ENCODE measurements at regions not wholly inside any gene's neighbourhood (a gene's known extent, or its start where the extent isn't known, plus 50 kb on each side); places are given as distances from the start of the nearest gene placed in this dataset.

GRCh38 chr2:154945984-154946383 is 247.5 kb downstream of the KCNJ3 start:
- no peak for TF ChIP-seq CTCF (IDR thresholded peaks at IDR 0.05; ENCODE audit: unreplicated experiment in 3 of 3)
- Mint-ChIP-seq H3K9me3 (no peaks in the 10 kb centered on the region), H3K27me3 (ENCODE audit: low read depth) (no peaks in the 10 kb centered on the region), H3K27ac (no peak overlapping the region), H3K4me1 (no peaks in the 10 kb centered on the region), H3K36me3 (ENCODE audit: low read depth) (no peaks in the 10 kb centered on the region), H3K4me3 (no peak overlapping the region)

GRCh38 chr2:154941379-154941778 is 242.9 kb downstream of the KCNJ3 start:
- TF ChIP-seq CTCF (IDR thresholded peaks at IDR 0.05; ENCODE audit: unreplicated experiment in 3 of 3), result no peak
- no peaks in the 10 kb centered on the region for H3K4me1 Mint-ChIP-seq
- H3K27me3 Mint-ChIP-seq (ENCODE audit: low read depth), result no peaks in the 10 kb centered on the region
- H3K4me3 Mint-ChIP-seq, result no peak overlapping the region
- no peaks in the 10 kb centered on the region for H3K9me3 Mint-ChIP-seq
- no peaks in the 10 kb centered on the region for H3K36me3 Mint-ChIP-seq (ENCODE audit: low read depth)
- no peak overlapping the region for H3K27ac Mint-ChIP-seq

- Mint-ChIP-seq H3K4me3 (no peak overlapping the region), H3K9me3 (peaks cover 4% of the 10 kb centered on the region), H3K36me3 (ENCODE audit: low read depth) (no peaks in the 10 kb centered on the region), H3K27me3 (ENCODE audit: low read depth) (no peaks in the 10 kb centered on the region), H3K4me1 (no peaks in the 10 kb centered on the region), H3K27ac (no peak overlapping the region)
- TF ChIP-seq CTCF (IDR thresholded peaks at IDR 0.05; ENCODE audit: unreplicated experiment in 3 of 3), result no peak
Measured at GRCh38 chr2:154934213-154934612, 235.7 kb downstream of the KCNJ3 start.

GRCh38 chr2:154924531-154924930 is 226.0 kb downstream of the KCNJ3 start:
- Mint-ChIP-seq H3K4me1 (no peaks in the 10 kb centered on the region), H3K36me3 (ENCODE audit: low read depth) (no peaks in the 10 kb centered on the region), H3K27me3 (ENCODE audit: low read depth) (no peaks in the 10 kb centered on the region), H3K4me3 (no peak overlapping the region), H3K9me3 (no peaks in the 10 kb centered on the region), H3K27ac (no peak overlapping the region)
- TF ChIP-seq CTCF (IDR thresholded peaks at IDR 0.05; ENCODE audit: unreplicated experiment in 3 of 3), result no peak

GRCh38 chr2:154914561-154914960 is 216.1 kb downstream of the KCNJ3 start:
- Mint-ChIP-seq H3K27me3 (ENCODE audit: low read depth) (no peaks in the 10 kb centered on the region), H3K4me3 (no peak overlapping the region), H3K36me3 (ENCODE audit: low read depth) (no peaks in the 10 kb centered on the region), H3K4me1 (no peaks in the 10 kb centered on the region), H3K9me3 (no peaks in the 10 kb centered on the region), H3K27ac (no peak overlapping the region)
- TF ChIP-seq CTCF (IDR thresholded peaks at IDR 0.05; ENCODE audit: unreplicated experiment in 3 of 3), result no peak

GRCh38 chr2:154912215-154912614 is 213.7 kb downstream of the KCNJ3 start:
- no peaks in the 10 kb centered on the region for H3K36me3 Mint-ChIP-seq (ENCODE audit: low read depth)
- no peak overlapping the region for H3K4me3 Mint-ChIP-seq
- H3K27ac Mint-ChIP-seq, result no peak overlapping the region
- H3K9me3 Mint-ChIP-seq, result no peaks in the 10 kb centered on the region
- no peaks in the 10 kb centered on the region for H3K4me1 Mint-ChIP-seq
- TF ChIP-seq CTCF (IDR thresholded peaks at IDR 0.05; ENCODE audit: unreplicated experiment in 3 of 3), result no peak
- H3K27me3 Mint-ChIP-seq (ENCODE audit: low read depth), result no peaks in the 10 kb centered on the region
